ENCODE measurements at regions not wholly inside any gene's neighbourhood (a gene's known extent, or its start where the extent isn't known, plus 50 kb on each side); places are given as distances from the start of the nearest gene placed in this dataset.

DNA sequence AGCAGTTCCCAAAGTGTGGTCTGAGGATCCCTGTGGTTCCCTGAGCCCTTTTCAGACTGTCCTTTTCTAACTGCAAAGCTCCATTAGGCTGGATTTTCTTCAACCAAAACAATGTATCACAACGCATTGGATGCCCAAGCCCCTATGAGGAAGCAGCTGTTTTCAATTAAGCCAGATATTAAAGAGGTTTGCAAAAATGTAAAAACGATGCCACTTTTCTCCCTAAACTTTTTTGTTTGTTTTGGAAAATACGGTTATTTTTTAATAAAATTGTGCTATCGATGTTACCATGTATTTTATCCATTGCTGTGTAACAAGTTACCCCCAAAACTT, 170.4 kb upstream of the BCOR start:
- no peak for DNase-seq

DNA sequence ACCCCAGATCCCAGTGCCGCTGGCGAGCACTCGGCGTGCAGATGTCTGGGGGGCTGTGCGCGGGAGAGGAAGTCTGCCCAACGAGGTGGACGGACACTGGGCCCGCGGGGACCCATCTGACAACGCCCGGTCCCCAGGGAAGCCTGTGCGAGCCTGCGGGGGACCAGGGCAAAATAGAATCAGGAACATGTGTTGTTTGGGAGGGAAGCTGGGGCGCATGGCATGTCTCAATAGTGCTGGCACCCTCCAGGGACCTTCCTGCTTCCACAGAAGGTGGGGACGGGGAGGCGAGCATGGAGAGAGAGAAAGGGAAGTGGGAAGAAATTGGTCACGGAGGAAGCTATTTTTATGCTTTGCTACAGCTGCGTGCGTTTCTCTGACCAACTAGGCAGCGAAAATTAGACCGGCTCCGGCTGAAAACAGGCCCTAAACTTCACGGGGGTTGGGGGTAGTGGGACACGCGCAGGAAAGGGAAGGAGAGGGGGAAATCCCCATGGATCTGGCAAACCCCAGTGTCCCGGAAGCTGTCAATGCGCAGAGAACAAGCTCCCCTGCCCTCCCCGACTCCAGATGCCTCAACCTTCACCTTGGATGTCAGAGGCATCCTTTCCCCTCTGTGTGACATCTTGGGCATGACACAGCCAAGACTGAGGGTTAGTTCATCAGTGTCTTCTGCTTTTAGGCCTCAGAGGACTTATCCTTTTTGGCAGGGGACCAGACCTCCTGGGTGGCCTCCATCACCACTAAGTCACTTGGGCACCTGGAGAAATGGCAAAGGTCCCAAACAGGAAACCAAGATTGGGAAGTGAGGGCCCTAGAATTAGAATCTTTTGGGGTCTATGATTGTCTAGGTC, 169.8 kb upstream of the BCOR start:
- DNase-seq: no peak

GRCh38 chrX:40266490-40267333, 169.0 kb upstream of the BCOR start:
- DNase-seq: peak; percentile 59 to 66

- DNase-seq: no peak
These were observed 168.2 kb upstream of the BCOR start for GRCh38 chrX:40265936-40266335.

GRCh38 chrX:40263014-40263560, 165.3 kb upstream of the BCOR start:
- no peak for DNase-seq

- no peak for DNase-seq
These were observed 164.6 kb upstream of the BCOR start for GRCh38 chrX:40262157-40263013.

- no peak for DNase-seq
These were observed 164.0 kb upstream of the BCOR start for GRCh38 chrX:40261833-40262156.

- DNase-seq: no peak
These were observed 162.5 kb upstream of the BCOR start for GRCh38 chrX:40260146-40260747.

GRCh38 chrX:40258909-40259308, 161.2 kb upstream of the BCOR start:
- DNase-seq: no peak

- no peak for DNase-seq
These were observed 156.0 kb upstream of the BCOR start for GRCh38 chrX:40253771-40254170.

GRCh38 chrX:40249582-40249981, 151.8 kb upstream of the BCOR start:
- DNase-seq: no peak

DNA sequence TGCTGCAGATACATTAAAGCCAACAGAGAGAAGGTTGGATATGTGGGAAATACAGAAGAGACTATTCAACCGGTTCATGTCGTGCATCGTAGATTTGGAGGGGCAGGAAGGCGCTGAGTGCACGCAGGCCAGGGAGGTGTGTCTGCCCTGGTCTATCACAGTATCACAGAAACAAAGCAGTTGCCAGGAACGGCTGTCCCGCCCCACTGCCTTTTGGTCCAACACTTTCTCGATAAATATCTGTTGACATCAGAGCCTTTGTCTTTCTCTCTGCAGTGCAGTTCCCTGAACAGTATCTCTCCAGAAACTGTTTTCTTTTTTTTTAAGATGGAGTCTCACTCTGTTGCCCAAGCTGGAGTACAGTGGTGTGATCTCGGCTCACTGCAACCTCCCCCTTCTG, 151.1 kb upstream of the BCOR start:
- no peak for DNase-seq

DNA sequence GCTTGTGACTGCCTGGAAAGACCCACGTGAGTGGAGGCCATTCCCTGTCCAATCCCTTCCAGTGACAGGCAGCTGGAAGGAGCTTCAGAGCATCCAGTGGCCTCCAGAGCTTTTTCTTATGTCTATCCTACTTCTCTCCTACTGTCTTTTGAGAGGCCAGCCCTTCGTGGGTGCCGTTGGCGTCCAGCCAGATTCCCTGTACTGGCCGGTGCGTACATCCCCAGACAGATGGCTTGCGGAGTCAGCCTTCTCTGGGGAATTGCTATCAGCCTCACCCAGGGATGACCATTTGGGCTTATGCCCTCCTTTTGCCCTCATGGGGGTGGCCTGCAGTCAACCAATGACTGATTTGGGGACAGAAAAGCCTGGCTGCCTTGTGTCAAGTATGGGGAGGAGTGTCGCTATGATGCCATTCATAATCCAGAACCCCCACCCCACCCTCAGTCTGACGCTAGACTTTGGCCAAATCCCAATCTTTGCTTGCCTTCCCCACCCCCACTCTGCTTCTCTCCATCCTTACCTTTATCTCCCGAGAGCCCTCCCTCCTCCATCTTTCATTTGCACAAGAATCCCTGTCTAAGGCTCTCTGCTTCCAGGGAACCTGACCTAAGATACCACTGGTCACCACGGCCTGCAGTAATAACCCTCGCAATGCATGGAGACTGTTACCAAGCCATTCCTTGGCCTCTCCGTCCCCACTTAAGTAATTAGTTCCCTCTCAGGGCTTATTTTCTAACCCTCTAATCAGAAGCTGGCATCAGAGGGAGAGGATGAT, 150.3 kb upstream of the BCOR start:
- no peak for DNase-seq

DNA sequence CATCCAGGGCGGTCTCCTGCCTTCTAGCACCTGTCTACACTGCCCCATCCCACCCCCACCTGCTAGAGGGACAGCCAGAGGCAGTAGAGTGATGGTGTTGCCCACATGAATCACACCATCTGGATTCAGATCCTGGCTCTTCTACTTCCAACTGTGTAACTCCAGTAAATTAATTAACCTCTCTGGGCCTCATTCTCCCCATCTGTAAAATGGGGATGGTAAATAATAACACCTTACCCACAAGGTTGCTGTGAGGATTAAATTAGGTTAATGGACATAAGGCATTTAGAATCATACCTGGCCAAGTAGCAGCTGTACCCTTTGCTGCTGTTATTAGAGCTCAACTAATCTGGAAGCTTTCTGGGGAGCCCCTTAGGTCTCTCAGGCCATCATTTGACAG, 149.6 kb upstream of the BCOR start:
- no peak for DNase-seq

DNA sequence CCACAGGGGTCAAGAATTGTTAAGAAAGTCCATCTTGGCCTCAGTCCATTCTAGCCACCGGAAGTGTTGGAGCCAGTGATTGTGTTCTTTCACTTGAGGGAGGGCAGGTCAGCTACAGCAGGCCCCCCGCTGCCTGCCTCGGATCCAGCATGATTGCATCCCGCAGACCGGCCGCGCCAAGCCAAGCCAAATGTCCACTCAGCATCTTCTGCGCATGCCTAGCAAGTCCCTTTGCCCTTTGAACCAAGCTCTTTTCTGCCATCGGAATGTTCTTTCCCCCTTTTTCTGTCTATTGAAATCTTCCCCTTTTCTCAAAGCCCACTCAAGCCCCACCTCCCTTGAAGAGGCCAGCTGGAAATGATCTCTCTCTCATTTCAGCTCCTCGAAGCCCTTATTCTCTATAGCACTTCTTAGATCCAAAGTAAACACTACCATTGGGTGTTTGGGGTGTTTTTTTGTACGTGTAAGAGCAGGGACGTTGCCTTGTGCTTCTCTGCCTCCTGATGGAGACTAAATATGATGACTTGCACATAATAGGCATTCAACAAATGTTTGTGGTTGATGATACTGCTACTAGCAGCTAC, 147.8 kb upstream of the BCOR start:
- DNase-seq: no peak

- no peak for DNase-seq
These were observed 147.2 kb upstream of the BCOR start for GRCh38 chrX:40244980-40245379.

GRCh38 chrX:40243755-40244515, 146.2 kb upstream of the BCOR start:
- DNase-seq: no peak

GRCh38 chrX:40240844-40241243, 143.1 kb upstream of the BCOR start:
- DNase-seq: no peak

- no peak for DNase-seq
These were observed 140.0 kb upstream of the BCOR start for GRCh38 chrX:40237731-40238178.

DNA sequence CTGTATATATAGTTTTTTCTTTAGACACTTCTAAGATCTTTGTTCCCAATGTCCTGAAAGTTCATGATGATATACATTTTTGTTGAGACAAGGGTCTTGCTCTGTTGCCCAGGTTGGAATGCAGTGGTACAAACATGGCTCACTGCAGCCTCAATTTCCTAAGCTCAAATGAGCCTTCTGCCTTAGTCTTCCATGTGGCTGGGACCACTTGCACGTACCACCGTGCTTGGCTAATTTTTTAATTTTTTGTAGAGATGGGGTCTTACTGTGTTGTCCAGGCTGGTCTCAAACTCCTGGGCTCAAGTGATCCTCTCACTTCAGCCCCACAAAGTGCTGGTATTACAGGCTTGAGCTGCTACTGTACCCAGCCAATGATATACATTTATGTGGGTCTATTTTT, 132.9 kb upstream of the BCOR start:
- DNase-seq: no peak

DNA sequence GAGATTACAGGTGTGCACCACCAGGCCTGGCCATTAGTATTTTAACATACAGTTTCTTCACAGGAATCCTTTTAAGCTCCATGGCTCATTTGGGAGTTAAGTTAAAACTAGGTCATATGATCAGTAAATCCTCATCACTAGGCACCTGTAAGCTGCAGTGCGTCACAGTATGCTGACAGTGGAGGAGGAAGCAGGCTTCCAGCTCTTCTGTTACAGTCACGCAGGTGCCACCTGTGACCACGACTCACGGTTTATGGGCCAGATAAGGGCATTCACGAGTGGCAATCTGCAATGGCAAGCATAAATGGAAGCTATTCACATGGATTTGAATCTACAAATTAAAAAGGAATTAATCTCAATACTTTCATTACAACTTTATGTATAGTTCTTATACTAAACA, 129.4 kb upstream of the BCOR start:
- no peak for DNase-seq

Measured in activated CD4-positive, alpha-beta T cell treated with anti-CD3 and anti-CD28 coated beads, Interleukin-2, amount 50 U/mL, for 48 hours (primary cell).